Muscle of back (tissue), 3 donors: ENCODE measurements at regions not wholly inside any gene's neighbourhood (a gene's known extent, or its start where the extent isn't known, plus 50 kb on each side); places are given as distances from the start of the nearest gene placed in this dataset.
A peak's percentile ranks its signal among the peaks of the same experiment; 100 is the strongest.

Experiments used
- DNase-seq, 3 donors: peaks; one replicate each; pipeline versions ENCODE4 v3.0.0 to v3.0.0-alpha.2; 2013

GRCh38 chr15:26376243-26376642 lies 396.6 kb downstream of the GABRB3 start:
- no peak for DNase-seq

- no peak for DNase-seq
Measured at GRCh38 chr15:26374806-26375205, 398.1 kb downstream of the GABRB3 start.

DNA sequence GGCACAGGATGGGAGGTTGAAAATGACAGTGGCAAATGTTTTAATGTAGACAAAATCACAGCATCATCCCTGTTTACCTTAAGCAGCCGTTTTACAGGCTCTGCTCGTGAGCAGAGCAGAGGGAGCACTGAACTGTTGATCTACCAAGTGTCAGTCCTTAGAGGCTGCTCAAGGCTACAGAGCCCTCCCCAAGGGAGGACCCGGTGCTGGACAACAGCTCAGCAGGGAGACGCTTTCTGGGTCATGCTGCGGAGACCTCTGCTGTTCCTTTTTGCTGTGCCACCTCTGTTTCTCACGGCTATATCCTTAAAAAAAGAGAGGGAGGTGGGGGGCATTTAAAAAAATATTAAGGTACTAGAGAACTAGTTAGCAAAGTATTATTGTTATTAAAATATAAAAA lies 400.2 kb downstream of the GABRB3 start:
- DNase-seq, result no peak

DNA sequence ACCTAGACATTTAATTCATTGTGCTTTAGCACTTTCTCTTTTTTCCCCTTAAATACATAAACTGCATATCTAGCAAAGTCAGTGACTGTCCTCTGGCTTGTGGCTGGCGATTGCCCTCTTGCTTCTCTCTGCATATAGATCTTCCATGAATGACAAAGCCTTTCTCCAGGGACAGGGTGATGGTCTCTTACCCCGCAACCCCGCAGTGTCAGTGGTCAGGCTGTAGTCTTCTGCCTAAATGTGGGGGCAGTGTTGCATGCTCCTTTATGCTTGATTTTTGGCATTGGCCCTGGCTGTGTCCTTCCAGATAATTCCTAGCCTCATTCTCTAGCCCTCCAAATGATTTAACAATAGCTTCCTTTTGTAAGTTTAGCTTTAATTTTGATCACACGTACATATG lies 407.8 kb downstream of the GABRB3 start:
- DNase-seq, result no peak

GRCh38 chr15:26359855-26360254 lies 413.0 kb downstream of the GABRB3 start:
- DNase-seq, result no peak

DNA sequence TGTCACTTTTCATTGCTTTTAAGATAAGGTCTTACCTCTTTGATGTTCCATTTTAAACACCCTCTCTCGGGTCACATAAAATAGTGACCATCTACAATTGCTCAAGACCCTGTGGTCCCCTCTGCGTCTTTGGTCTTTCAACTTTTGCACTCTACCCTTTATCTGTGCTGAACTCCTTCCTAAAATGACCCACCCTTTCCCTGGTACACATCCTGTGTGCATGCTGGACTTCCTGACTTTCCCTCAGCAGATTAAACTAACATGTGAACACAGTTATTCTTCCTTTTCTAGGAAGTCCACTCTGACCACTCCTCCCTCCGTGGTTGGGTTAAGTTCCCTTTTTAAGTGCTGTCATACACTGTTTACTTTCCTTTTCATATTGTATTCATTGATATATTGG lies 414.2 kb downstream of the GABRB3 start:
- DNase-seq, result no peak

DNA sequence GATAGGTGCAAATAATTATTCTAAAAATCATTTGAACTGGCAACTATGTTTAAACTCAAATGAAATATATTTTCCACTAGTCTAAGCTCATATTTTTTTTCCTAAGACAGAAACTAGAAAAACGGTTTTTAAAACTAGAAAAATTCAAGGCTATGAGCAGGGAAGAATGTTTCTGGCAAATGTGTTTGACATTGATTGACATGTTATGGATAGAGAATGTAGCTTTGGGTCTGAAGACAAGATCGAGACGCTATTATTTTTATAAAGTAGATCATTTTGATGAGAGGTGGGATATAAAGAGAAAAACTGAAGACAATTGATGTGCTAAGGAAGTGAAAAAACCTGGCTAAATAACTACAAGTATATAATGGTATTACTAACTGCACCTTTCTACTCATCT lies 415.2 kb downstream of the GABRB3 start:
- no peak for DNase-seq

GRCh38 chr15:26355472-26356074 lies 417.3 kb downstream of the GABRB3 start:
- no peak for DNase-seq

GRCh38 chr15:26352909-26353308 lies 420.0 kb downstream of the GABRB3 start:
- DNase-seq, result no peak

GRCh38 chr15:26352406-26352805 lies 420.5 kb downstream of the GABRB3 start:
- DNase-seq, result no peak

DNA sequence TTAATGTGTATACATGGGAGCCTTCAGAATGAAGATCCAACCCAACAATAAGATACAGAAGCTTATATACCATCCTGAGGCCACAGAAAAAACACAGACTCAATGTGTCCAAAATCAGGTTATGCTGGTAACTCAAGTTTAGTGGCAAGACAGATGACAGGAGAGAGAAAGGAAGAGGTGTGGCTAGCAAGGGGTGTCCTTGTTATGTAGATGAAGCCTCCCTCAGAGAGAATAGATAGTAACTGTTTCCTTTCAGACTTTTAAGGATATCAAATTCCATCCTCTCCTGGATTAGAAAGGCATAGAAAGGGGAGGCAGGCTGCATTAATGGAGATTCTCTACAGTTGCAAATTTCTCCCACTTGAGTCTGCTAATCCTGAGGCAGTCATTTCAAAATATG lies 447.4 kb downstream of the GABRB3 start:
- no peak for DNase-seq

DNA sequence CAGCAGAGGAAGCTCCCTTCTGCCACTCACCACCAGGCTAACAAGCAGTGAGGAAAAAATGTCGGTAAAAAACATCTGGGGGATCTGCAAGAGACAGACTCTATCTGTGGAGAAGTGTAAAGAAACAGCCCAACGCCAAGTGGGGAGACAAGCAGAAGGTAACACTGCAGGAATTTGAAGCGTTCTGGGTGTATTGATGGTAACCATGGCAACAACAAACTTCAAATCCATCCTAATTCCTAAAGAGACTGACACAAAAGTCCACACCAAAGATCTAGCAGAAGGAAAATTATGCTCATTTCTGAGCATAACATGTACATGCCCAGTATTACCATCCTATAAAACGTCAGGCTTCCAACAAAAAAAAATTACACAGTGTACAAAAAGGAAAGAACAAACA lies 449.3 kb downstream of the GABRB3 start:
- DNase-seq, result no peak

DNA sequence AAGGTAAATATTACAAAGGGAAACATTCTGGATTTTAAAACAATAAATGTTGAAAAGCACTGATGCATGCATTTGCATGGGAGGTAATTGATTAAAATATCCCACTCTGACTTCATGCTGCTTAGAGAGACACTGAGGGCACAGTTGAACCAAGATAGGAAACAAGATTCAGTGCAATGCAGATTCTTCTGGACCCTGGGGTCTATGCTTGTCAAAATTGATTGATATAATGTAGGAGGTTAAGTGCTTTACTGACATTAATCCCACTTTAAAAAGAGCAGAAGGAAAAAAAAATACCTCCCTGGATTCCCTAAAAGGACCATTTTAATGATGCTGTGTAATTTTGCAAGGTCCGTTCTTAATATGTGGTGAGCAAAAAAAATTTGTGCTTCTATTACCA lies 454.2 kb downstream of the GABRB3 start:
- no peak for DNase-seq

- DNase-seq, result no peak
Measured at GRCh38 chr15:26314577-26314976, 451.4 kb upstream of the ATP10A start.

GRCh38 chr15:26311710-26312236 lies 448.6 kb upstream of the ATP10A start:
- DNase-seq, result no peak

DNA sequence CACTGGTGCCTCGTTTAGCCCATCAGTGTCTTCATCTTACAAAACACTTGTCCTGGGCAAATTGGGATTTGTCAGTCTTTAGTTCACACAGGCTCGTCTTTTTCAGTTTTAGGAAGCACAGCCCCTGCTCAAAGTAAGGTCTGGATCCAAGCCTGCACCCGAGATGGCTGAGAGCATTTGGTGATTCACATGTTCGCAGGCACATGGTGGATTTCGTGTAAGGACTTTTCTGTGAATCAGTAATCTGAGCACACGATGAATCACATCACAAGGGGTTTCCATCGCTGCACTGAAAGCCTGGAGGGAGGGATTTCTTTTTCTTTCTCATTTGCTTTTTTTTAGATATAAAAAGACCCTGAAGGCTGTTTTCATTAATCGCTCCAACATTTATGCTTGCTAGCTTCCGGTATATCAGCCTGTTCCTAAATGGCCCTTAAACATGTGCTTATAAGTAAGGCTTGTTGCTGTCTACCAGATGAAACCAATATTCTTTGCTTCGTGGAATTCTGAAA lies 435.6 kb upstream of the ATP10A start:
- peak in 1 of 3 donors; percentile 4 for DNase-seq

- no peak for DNase-seq
Measured at GRCh38 chr15:26298010-26298658, 435.0 kb upstream of the ATP10A start.

- peak in 1 of 3 donors; percentile 17 for DNase-seq
Measured at GRCh38 chr15:26295336-26296085, 432.4 kb upstream of the ATP10A start.

DNA sequence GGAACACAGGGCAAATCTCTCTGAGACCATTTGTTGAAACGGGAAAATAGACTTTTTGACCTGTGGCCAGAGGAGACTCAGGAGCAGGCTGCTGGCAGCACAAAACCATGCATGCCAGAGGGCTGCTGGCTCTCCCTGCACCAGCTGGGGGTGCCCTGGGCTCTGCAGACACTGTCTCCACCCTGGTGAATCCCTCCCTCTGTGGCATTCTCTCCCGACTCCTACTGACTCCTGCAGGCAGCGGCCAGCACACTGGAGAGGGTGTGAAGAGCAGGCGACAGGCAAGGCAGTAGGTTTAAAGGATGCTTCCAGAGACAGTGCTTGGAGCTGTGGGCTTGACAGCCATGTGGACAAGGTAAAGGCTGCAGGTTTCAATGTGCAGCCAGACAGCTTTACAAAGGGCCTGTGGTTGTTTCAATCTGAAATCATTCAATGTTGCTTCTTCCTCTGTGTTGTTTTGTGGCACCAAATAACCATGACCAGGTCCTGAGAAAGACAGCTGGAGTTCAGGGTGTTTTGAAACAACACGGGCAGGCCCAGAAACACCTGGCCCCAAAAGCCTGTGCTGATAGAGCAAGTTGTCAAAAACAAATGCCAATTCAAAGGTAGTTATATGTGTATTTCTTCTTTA lies 431.0 kb upstream of the ATP10A start:
- DNase-seq, result peak in 2 of 3 donors; percentile 17 to 23

DNA sequence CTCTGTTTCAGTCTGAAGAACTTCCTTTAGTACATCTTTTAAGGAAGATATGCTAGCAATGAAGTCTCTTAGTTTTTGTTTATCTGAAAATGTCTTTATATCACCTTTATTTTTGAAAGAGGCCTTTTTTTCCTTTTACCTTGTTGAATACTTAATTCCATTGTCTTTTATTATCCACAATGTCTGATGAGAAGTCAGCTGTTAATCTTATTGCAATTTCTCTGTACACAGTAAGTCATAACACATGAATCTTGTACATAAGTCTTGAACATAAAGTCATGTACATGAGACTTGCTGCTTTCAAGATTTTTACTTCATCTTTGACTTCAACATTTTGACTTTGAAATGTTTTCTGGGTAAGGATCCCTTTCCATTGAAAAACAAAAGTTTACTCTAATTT lies 424.3 kb upstream of the ATP10A start:
- DNase-seq, result no peak

- DNase-seq, result no peak
Measured at GRCh38 chr15:26280281-26280680, 417.2 kb upstream of the ATP10A start.

DNA sequence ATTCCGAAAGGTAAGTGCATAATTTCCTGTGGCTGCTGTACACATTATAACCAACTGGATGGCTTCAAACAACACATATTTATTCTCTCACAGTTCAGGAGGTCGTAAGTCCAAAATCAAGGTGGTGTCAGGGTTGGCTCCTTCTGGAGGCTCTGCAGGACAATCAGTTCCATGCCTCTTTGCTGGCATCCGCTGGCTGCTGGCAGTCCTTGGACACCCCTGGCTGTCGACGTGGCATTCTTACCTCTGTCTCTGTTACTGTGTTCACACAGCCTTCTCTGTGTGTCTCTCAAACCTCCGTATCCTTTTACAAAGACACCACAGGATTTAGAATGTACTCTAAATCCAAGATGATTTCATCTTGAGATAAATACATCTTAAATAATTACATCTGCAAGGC lies 398.8 kb upstream of the ATP10A start:
- no peak for DNase-seq
